DND-41 (cell line): ENCODE measurements at regions not wholly inside any gene's neighbourhood (a gene's known extent, or its start where the extent isn't known, plus 50 kb on each side); places are given as distances from the start of the nearest gene placed in this dataset.

ENCODE experiments used
- CTCF ChIP-seq: IDR thresholded peaks from 2 replicates; pipeline ENCODE4 v1.5.1; 2012; ENCODE audit warnings: borderline replicate concordance, low read length, moderate library complexity, mild to moderate bottlenecking; ENCODE audit not compliant: poor library complexity, severe bottlenecking; ENCODE audit errors: extremely low read depth
- EZH2 ChIP-seq: IDR thresholded peaks from 3 replicates; pipeline ENCODE4 v1.6.1; 2012; ENCODE audit warnings: borderline replicate concordance, low read depth, mild to moderate bottlenecking, moderate library complexity, low read length, inconsistent platforms; ENCODE audit not compliant: severe bottlenecking

- no peak for TF ChIP-seq CTCF
- no peak for TF ChIP-seq EZH2
Observed at GRCh38 chr2:7800031-7800430, 881.8 kb upstream of the ID2 start.
